Tibial artery (tissue), 4 donors: ENCODE measurements at regions not wholly inside any gene's neighbourhood (a gene's known extent, or its start where the extent isn't known, plus 50 kb on each side); places are given as distances from the start of the nearest gene placed in this dataset.

ENCODE experiments used
- DNase-seq, 2 donors: peaks; one replicate each; pipeline ENCODE4 v3.0.0-alpha.2; 2019
- H3K27ac ChIP-seq, 2 donors: fragments of 200-600 bp; sonication (generic) in 1 of 2; 1 replicate in 1 of 2; 2 replicates in 1 of 2; pipeline ENCODE4 v1.5.1; 2018 to 2019; ENCODE audit warnings: mild to moderate bottlenecking in 1 of 2
- H3K27me3 ChIP-seq, 2 donors: fragments of 200-600 bp; sonication (generic) in 1 of 2; one replicate each; pipeline versions ENCODE4 v1.5.1 to v1.6.0; 2016 to 2019
- H3K36me3 ChIP-seq, 3 donors: fragments of 200-600 bp; sonication (generic) in 2 of 3; one replicate each; pipeline ENCODE4 v1.5.1; 2016 to 2019; ENCODE audit warnings: mild to moderate bottlenecking in 2 of 3
- H3K4me1 ChIP-seq, 4 donors: fragments of 200-600 bp; sonication (generic) in 2 of 4; 1 replicate in 3 of 4; 2 replicates in 1 of 4; pipeline ENCODE4 v1.5.1; 2016 to 2019
- H3K4me3 ChIP-seq, 2 donors: fragments of 200-600 bp; sonication (generic) in 1 of 2; 1 replicate in 1 of 2; 2 replicates in 1 of 2; pipeline ENCODE4 v1.5.1; 2018 to 2019; ENCODE audit warnings: mild to moderate bottlenecking in 2 of 2
- H3K9me3 ChIP-seq, 3 donors: fragments of 200-600 bp; sonication (generic) in 1 of 3; one replicate each; pipeline ENCODE4 v1.5.1; 2016 to 2019
- CTCF ChIP-seq, 2 experiments: fragments of 200-600 bp in 1 of 2; fragments of 450-650 bp in 1 of 2; IDR thresholded peaks; one replicate each; pipeline ENCODE4 v1.5.1; 2017 to 2019; ENCODE audit warnings: antibody characterized with exemption in 2 of 2, mild to moderate bottlenecking in 1 of 2, moderate library complexity in 1 of 2
- intact Hi-C: fragments of 100-400 bp; cut with DNase I; formaldehyde crosslinking; loops from one replicate; pipeline ENCODE4 v1.15.0; 2023; ENCODE audit warnings: low total_unique reads

- Histone ChIP-seq H3K9me3 (no peaks in the 10 kb centered on the region), H3K4me3 (no peak overlapping the region), H3K27me3 (no peaks in the 10 kb centered on the region), H3K36me3 (peaks cover 0 to 4% (median 3%) of the 10 kb centered on the region in 3 donors), H3K4me1 (no peaks in the 10 kb centered on the region), H3K27ac (no peak overlapping the region)
- no peak for TF ChIP-seq CTCF (IDR thresholded peaks at IDR 0.05)
- no peak for DNase-seq
- intact Hi-C loops, result no loop called here
Measured at GRCh38 chr4:20552004-20552403, 148.3 kb upstream of the PACRGL start.

- H3K9me3 ChIP-seq, result no peaks in the 10 kb centered on the region
- no peak for TF ChIP-seq CTCF (IDR thresholded peaks at IDR 0.05)
- no peaks in the 10 kb centered on the region for H3K4me1 ChIP-seq
- H3K36me3 ChIP-seq, result peaks cover 0 to 4% (median 3%) of the 10 kb centered on the region in 3 donors
- H3K27ac ChIP-seq, result no peak overlapping the region
- no peaks in the 10 kb centered on the region for H3K27me3 ChIP-seq
- no peak overlapping the region for H3K4me3 ChIP-seq
- DNase-seq, result no peak
- intact Hi-C loops, result no loop called here
Measured at GRCh38 chr4:20554134-20554533, 146.1 kb upstream of the PACRGL start.

- no peaks in the 10 kb centered on the region for H3K27me3 ChIP-seq
- TF ChIP-seq CTCF (IDR thresholded peaks at IDR 0.05), result no peak
- H3K4me1 ChIP-seq, result no peaks in the 10 kb centered on the region
- no peaks in the 10 kb centered on the region for H3K36me3 ChIP-seq
- H3K27ac ChIP-seq, result no peak overlapping the region
- intact Hi-C loops, result no loop called here
- H3K4me3 ChIP-seq, result no peak overlapping the region
- H3K9me3 ChIP-seq, result no peaks in the 10 kb centered on the region
- no peak for DNase-seq
Measured at GRCh38 chr4:20565075-20565721, 135.1 kb upstream of the PACRGL start.

DNA sequence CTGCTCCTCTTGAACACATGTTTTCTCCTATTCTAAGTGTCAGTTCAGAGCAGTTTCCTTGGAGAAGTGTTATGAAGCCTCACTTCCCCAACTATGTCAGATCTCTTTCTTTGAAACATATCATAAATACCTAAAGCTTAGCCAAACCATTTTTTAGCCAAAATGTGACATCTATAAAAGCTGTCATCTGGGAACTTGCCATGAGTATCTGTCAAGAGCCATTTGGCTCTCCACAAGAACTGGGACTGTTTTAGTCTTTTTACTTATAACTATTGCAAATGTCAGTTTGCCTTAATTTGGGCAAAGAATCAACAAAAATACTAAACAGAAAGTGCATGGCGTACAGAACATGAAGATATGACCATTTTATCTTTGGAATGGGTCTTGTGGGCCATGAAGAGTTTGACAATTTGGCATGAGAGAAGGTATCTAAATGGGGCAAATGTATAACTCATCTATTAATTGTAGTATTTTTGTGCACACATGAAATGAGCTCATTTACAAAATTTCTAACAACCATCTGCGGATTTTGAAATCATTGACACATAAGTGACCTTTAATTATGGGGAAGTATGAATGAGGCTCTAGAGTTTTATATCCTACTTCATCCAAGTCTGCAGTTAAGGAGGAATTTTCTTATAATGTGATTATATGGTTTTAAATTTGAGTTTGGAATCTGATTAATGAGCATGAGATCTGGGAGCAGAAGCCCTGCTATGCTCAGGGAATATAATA is 129.1 kb upstream of the PACRGL start:
- no peak for DNase-seq
- Histone ChIP-seq H3K27me3 (no peaks in the 10 kb centered on the region), H3K27ac (no peak overlapping the region), H3K36me3 (no peaks in the 10 kb centered on the region), H3K4me3 (no peak overlapping the region), H3K9me3 (no peaks in the 10 kb centered on the region), H3K4me1 (no peaks in the 10 kb centered on the region)
- no peak for TF ChIP-seq CTCF (IDR thresholded peaks at IDR 0.05)
- intact Hi-C loops, result no loop called here

- Histone ChIP-seq H3K4me3 (no peak overlapping the region), H3K27ac (no peak overlapping the region), H3K36me3 (no peaks in the 10 kb centered on the region), H3K27me3 (no peaks in the 10 kb centered on the region), H3K9me3 (no peaks in the 10 kb centered on the region), H3K4me1 (no peaks in the 10 kb centered on the region)
- TF ChIP-seq CTCF (IDR thresholded peaks at IDR 0.05), result no peak
- no peak for DNase-seq
- intact Hi-C loops, result no loop called here
Measured at GRCh38 chr4:20572976-20573375, 127.3 kb upstream of the PACRGL start.
